OCI-LY7 (cell line): ENCODE measurements at regions not wholly inside any gene's neighbourhood (a gene's known extent, or its start where the extent isn't known, plus 50 kb on each side); places are given as distances from the start of the nearest gene placed in this dataset.

Source experiments
- BruUV-seq: library from RNA; stranded (reverse); fragments of 400-500 nt; replicated peaks from 2 replicates; lab custom pipeline; 2021; lab: Mats Ljungman, UMichigan
- CTCF ChIA-PET: fragments of 300-600 bp; sonication (Branson Sonifier 250); formaldehyde crosslinking; loops from one replicate; lab custom pipeline; 2022; ENCODE audit warnings: antibody characterized with exemption; ENCODE audit not compliant: unreplicated experiment; lab: Charles Lee
- POLR2A ChIA-PET: fragments of 300-600 bp; sonication (Branson Sonifier 250); formaldehyde crosslinking; loops from one replicate; lab custom pipeline; 2022; ENCODE audit warnings: antibody characterized with exemption; lab: Charles Lee
- DNase-seq: peaks from one replicate; pipeline ENCODE4 v3.0.0-alpha.2; 2015; ENCODE audit warnings: low spot score
- H2AFZ ChIP-seq: fragments of 200-600 bp; sonication (generic), shearing (Covaris generic); 2 replicates; pipeline ENCODE4 v1.6.1; 2014; ENCODE audit warnings: mild to moderate bottlenecking, antibody characterized with exemption, low read length, moderate library complexity
- H3K27ac ChIP-seq: fragments of 200-600 bp; sonication (generic); 2 replicates; pipeline ENCODE4 v1.5.1; 2014; ENCODE audit warnings: mixed run types, low read depth, mild to moderate bottlenecking, moderate library complexity, low read length, inconsistent platforms; ENCODE audit not compliant: poor library complexity, severe bottlenecking
- H3K36me3 ChIP-seq: fragments of 200-600 bp; sonication (generic); 2 replicates; pipeline ENCODE4 v1.6.1; 2014; ENCODE audit warnings: mild to moderate bottlenecking, antibody characterized with exemption, low read length, moderate library complexity, mixed read lengths; ENCODE audit not compliant: insufficient read depth
- H3K4me1 ChIP-seq: fragments of 200-600 bp; sonication (generic); 2 replicates; pipeline ENCODE4 v1.5.1; 2014; ENCODE audit warnings: mild to moderate bottlenecking, low read length; ENCODE audit not compliant: insufficient read depth, poor library complexity, severe bottlenecking
- H3K4me2 ChIP-seq: fragments of 200-600 bp; sonication (generic); 2 replicates; pipeline ENCODE4 v1.6.1; 2014; ENCODE audit warnings: mild to moderate bottlenecking, low read length
- H3K4me3 ChIP-seq: fragments of 200-600 bp; sonication (generic); 2 replicates; pipeline ENCODE4 v1.5.1; 2014; ENCODE audit warnings: mild to moderate bottlenecking, low read depth, low read length; ENCODE audit not compliant: poor library complexity, severe bottlenecking
- H3K79me2 ChIP-seq: fragments of 200-600 bp; sonication (generic); 2 replicates; pipeline ENCODE4 v1.6.1; 2016; ENCODE audit warnings: low read depth, mild to moderate bottlenecking, low read length, moderate library complexity, mixed read lengths; ENCODE audit not compliant: insufficient read depth
- H3K9me2 ChIP-seq: fragments of 200-600 bp; sonication (generic); 2 replicates; pipeline ENCODE4 v1.6.1; 2016; ENCODE audit warnings: mild to moderate bottlenecking, low read length, mixed read lengths; ENCODE audit not compliant: insufficient read depth
- H3K9me3 ChIP-seq: fragments of 200-600 bp; sonication (generic); 2 replicates; pipeline ENCODE4 v1.6.1; 2014; ENCODE audit warnings: mild to moderate bottlenecking, mixed run types, low read length, mixed read lengths
- H4K20me1 ChIP-seq: fragments of 200-600 bp; sonication (generic); 2 replicates; pipeline ENCODE4 v1.6.1; 2014; ENCODE audit warnings: mild to moderate bottlenecking, antibody characterized with exemption, low read length, moderate library complexity, mixed read lengths; ENCODE audit not compliant: insufficient read depth
- EZH2phosphoT487 ChIP-seq: fragments of 200-600 bp; sonication (generic); IDR thresholded peaks from 2 replicates; pipeline ENCODE4 v1.6.1; 2018; ENCODE audit warnings: low read depth, borderline replicate concordance, mild to moderate bottlenecking, mixed run types, antibody characterized with exemption, low read length, moderate library complexity, mixed read lengths
- intact Hi-C: fragments of 100-400 bp; cut with micrococcal nuclease; formaldehyde crosslinking; loops from one replicate; pipeline ENCODE4 v1.10.0; 2022; ENCODE audit not compliant: unreplicated experiment
- TF ChIP-seq, protein P1 (sequence below): fragments of 200-600 bp; sonication (generic); conservative IDR thresholded peaks from 2 replicates; pipeline ENCODE4 v1.5.1; 2014; ENCODE audit warnings: mild to moderate bottlenecking, antibody characterized with exemption, low read length, moderate library complexity, mixed read lengths

DNA sequence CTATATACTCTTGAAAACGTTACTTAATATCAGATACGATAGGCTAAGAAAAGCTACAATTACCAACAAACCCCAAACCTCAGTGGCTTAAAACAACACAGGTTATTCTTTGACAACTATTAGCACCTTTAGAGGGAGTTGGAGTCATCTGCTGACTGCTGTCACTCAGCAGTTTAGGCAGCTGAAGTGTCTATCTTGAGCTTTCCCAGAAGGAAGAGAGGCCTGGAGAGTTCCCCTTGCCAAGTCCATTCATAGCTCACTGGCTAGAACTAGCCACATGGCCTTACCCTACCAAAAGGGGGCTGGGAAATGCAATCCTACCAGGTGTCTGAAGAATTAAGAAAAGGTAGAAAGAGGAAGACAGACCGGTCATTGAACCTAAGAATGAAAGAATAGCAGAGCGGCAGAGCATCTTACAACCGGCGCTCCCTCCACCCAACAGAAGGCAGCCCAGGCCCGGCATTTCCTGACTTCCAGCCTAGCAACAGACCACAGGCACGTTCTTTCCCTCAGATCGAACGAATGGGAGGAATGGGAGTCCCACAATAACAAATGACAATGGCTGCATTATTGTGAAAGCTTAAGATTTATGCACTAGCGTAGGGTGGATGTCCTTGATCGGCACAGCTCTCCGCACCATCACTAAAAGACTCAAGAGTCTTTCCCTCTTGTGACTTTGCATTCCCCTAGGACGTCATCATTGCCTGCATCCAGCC, 211.2 kb upstream of the CTAGE1 start:
- TF ChIP-seq, protein P1, sequence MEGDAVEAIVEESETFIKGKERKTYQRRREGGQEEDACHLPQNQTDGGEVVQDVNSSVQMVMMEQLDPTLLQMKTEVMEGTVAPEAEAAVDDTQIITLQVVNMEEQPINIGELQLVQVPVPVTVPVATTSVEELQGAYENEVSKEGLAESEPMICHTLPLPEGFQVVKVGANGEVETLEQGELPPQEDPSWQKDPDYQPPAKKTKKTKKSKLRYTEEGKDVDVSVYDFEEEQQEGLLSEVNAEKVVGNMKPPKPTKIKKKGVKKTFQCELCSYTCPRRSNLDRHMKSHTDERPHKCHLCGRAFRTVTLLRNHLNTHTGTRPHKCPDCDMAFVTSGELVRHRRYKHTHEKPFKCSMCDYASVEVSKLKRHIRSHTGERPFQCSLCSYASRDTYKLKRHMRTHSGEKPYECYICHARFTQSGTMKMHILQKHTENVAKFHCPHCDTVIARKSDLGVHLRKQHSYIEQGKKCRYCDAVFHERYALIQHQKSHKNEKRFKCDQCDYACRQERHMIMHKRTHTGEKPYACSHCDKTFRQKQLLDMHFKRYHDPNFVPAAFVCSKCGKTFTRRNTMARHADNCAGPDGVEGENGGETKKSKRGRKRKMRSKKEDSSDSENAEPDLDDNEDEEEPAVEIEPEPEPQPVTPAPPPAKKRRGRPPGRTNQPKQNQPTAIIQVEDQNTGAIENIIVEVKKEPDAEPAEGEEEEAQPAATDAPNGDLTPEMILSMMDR: no peak
- TF ChIP-seq EZH2phosphoT487: no peak
- DNase-seq: no peak
- H4K20me1 ChIP-seq: no peaks in the 10 kb centered on the region
- no peak overlapping the region for H3K4me3 ChIP-seq
- no peak overlapping the region for H3K27ac ChIP-seq
- no peak overlapping the region for H2AFZ ChIP-seq
- H3K9me2 ChIP-seq: no peaks in the 10 kb centered on the region
- H3K36me3 ChIP-seq: no peaks in the 10 kb centered on the region
- no peak overlapping the region for H3K4me2 ChIP-seq
- POLR2A ChIA-PET: no interaction called here
- H3K9me3 ChIP-seq: no peaks in the 10 kb centered on the region
- no peaks in the 10 kb centered on the region for H3K4me1 ChIP-seq
- intact Hi-C loops: no loop called here
- no peaks in the 10 kb centered on the region for H3K79me2 ChIP-seq
- BruUV-seq: no TSS peak
- CTCF ChIA-PET: no interaction called here

DNA sequence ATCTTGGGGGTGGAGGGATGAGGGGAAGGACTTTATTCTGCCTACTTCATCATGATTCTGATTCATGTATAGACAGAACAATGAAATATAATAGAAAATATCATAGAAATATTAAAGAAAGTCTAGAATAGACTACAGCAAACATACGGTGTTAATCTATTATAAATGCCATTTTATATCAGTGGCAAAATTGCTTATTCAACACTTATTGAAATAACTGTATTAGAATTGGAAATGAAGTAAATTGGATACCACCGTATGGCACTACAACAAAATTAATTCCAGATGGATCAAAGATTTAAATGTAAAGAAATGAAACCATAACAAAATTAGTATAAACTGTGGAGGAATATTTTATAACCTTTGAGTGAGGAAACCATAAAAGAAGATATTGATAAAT, 213.3 kb upstream of the CTAGE1 start:
- Histone ChIP-seq H3K79me2 (no peaks in the 10 kb centered on the region), H3K4me3 (no peak overlapping the region), H2AFZ (no peak overlapping the region), H3K9me2 (no peaks in the 10 kb centered on the region), H3K9me3 (no peaks in the 10 kb centered on the region), H3K27ac (no peak overlapping the region), H3K4me1 (no peaks in the 10 kb centered on the region), H4K20me1 (no peaks in the 10 kb centered on the region), H3K36me3 (no peaks in the 10 kb centered on the region), H3K4me2 (no peak overlapping the region)
- TF ChIP-seq, protein P1: no peak
- TF ChIP-seq EZH2phosphoT487: no peak
- intact Hi-C loops: no loop called here
- POLR2A ChIA-PET: no interaction called here
- CTCF ChIA-PET: no interaction called here
- no TSS peak for BruUV-seq
- no peak for DNase-seq

DNA sequence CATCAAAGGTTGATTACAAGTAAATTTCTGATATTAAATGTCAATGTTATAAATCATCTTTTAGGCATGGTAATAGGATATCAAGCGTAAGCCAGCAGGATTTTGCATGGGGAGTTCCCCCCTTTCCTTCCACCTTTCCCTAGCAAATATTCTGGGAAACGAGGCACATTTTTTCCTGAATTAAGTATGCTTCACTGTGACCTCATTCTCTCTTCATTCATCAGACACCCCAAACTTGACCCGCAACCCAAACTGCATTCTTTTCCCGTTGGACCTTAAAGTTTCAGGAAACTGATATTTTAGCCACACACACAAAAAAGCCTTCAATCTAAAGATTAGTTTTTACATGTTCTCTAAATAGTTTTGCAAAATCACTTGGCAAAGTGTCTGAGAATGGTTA, 214.5 kb upstream of the CTAGE1 start:
- no peak overlapping the region for H3K4me3 ChIP-seq
- intact Hi-C loops: no loop called here
- DNase-seq: no peak
- no peaks in the 10 kb centered on the region for H3K79me2 ChIP-seq
- CTCF ChIA-PET: no interaction called here
- H3K9me3 ChIP-seq: no peaks in the 10 kb centered on the region
- no peak overlapping the region for H2AFZ ChIP-seq
- TF ChIP-seq, protein P1: no peak
- TF ChIP-seq EZH2phosphoT487: no peak
- POLR2A ChIA-PET: no interaction called here
- no peaks in the 10 kb centered on the region for H4K20me1 ChIP-seq
- H3K4me1 ChIP-seq: no peaks in the 10 kb centered on the region
- no peaks in the 10 kb centered on the region for H3K9me2 ChIP-seq
- no TSS peak for BruUV-seq
- no peaks in the 10 kb centered on the region for H3K36me3 ChIP-seq
- no peak overlapping the region for H3K27ac ChIP-seq
- H3K4me2 ChIP-seq: no peak overlapping the region
